Peyer's patch (tissue), 4 donors: ENCODE measurements at regions not wholly inside any gene's neighbourhood (a gene's known extent, or its start where the extent isn't known, plus 50 kb on each side); places are given as distances from the start of the nearest gene placed in this dataset.

Experiments used
- DNase-seq, 3 donors: peaks; one replicate each; pipeline ENCODE4 v3.0.0-alpha.2; 2017 to 2019
- H3K27ac ChIP-seq, 4 donors: fragments of 200-600 bp; sonication (generic); one replicate each; pipeline ENCODE4 v1.5.1; 2016 to 2019
- H3K27me3 ChIP-seq, 2 donors: fragments of 200-600 bp; sonication (generic); one replicate each; pipeline ENCODE4 v1.5.1; 2019
- H3K36me3 ChIP-seq, 3 donors: fragments of 200-600 bp; sonication (generic); one replicate each; pipeline ENCODE4 v1.5.1; 2016 to 2019
- H3K4me1 ChIP-seq, 4 donors: fragments of 200-600 bp; sonication (generic); one replicate each; pipeline ENCODE4 v1.5.1; 2016 to 2019
- H3K4me3 ChIP-seq, 4 donors: fragments of 200-600 bp; sonication (generic); 1 replicate in 3 of 4; 2 replicates in 1 of 4; pipeline ENCODE4 v1.5.1; 2016 to 2019; ENCODE audit warnings: mild to moderate bottlenecking in 1 of 4
- H3K9me3 ChIP-seq, 4 donors: fragments of 200-600 bp; sonication (generic); one replicate each; pipeline ENCODE4 v1.5.1; 2016 to 2019; ENCODE audit warnings: mild to moderate bottlenecking in 1 of 4
- POLR2A ChIP-seq, 2 donors: fragments of 450-650 bp; IDR thresholded peaks; one replicate each; pipeline ENCODE4 v1.5.1; 2017; ENCODE audit warnings: antibody characterized with exemption in 2 of 2, mild to moderate bottlenecking in 2 of 2, moderate library complexity in 2 of 2
- TF ChIP-seq, protein P1 (sequence below), 6 experiments: fragments of 450-650 bp in 4 of 6; fragments of 200-600 bp in 2 of 6; sonication (generic) in 1 of 6; IDR thresholded peaks; one replicate each; pipeline ENCODE4 v1.5.1; 2017 to 2019; ENCODE audit warnings: antibody characterized with exemption in 6 of 6, mild to moderate bottlenecking in 3 of 6, moderate library complexity in 1 of 6

- H3K4me1 ChIP-seq: no peaks in the 10 kb centered on the region
- no peak for TF ChIP-seq POLR2A (IDR thresholded peaks at IDR 0.05)
- TF ChIP-seq, protein P1, sequence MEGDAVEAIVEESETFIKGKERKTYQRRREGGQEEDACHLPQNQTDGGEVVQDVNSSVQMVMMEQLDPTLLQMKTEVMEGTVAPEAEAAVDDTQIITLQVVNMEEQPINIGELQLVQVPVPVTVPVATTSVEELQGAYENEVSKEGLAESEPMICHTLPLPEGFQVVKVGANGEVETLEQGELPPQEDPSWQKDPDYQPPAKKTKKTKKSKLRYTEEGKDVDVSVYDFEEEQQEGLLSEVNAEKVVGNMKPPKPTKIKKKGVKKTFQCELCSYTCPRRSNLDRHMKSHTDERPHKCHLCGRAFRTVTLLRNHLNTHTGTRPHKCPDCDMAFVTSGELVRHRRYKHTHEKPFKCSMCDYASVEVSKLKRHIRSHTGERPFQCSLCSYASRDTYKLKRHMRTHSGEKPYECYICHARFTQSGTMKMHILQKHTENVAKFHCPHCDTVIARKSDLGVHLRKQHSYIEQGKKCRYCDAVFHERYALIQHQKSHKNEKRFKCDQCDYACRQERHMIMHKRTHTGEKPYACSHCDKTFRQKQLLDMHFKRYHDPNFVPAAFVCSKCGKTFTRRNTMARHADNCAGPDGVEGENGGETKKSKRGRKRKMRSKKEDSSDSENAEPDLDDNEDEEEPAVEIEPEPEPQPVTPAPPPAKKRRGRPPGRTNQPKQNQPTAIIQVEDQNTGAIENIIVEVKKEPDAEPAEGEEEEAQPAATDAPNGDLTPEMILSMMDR (IDR thresholded peaks at IDR 0.05): no peak
- DNase-seq: no peak
- H3K4me3 ChIP-seq: no peak overlapping the region
- H3K27me3 ChIP-seq: no peaks in the 10 kb centered on the region
- no peaks in the 10 kb centered on the region for H3K9me3 ChIP-seq
- H3K36me3 ChIP-seq: no peaks in the 10 kb centered on the region
- no peak overlapping the region for H3K27ac ChIP-seq
Measured at GRCh38 chr9:73655831-73656230, 504.2 kb downstream of the ANXA1 start.

GRCh38 chr9:73665253-73665652 is 513.6 kb downstream of the ANXA1 start:
- TF ChIP-seq, protein P1 (IDR thresholded peaks at IDR 0.05): no peak
- no peak for TF ChIP-seq POLR2A (IDR thresholded peaks at IDR 0.05)
- no peaks in the 10 kb centered on the region for H3K27me3 ChIP-seq
- no peak overlapping the region for H3K27ac ChIP-seq
- no peaks in the 10 kb centered on the region for H3K4me1 ChIP-seq
- H3K36me3 ChIP-seq: no peaks in the 10 kb centered on the region
- H3K9me3 ChIP-seq: no peaks in the 10 kb centered on the region
- DNase-seq: no peak
- no peak overlapping the region for H3K4me3 ChIP-seq

DNA sequence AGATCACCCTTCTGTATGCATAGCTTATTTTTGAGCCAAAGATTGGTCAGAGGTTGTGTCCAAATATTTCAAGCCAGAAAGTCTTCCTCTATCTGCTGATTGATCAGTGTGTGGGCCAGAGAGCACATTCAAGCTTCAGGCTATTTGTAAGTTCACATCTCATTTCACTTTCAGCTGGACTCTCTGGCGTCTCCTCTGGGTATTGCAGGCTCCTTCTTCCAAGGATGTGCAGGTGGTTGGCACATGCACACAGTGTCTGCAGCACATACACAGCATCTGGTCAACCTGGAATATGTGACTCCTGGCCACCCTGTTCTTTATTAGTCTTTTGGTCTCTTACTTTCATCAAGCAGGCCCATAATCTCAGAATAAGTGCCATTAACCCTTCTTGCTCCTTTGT is 516.1 kb downstream of the ANXA1 start:
- no peak overlapping the region for H3K4me3 ChIP-seq
- H3K36me3 ChIP-seq: no peaks in the 10 kb centered on the region
- no peaks in the 10 kb centered on the region for H3K9me3 ChIP-seq
- TF ChIP-seq POLR2A (IDR thresholded peaks at IDR 0.05): no peak
- TF ChIP-seq, protein P1 (IDR thresholded peaks at IDR 0.05): no peak
- no peaks in the 10 kb centered on the region for H3K27me3 ChIP-seq
- no peaks in the 10 kb centered on the region for H3K4me1 ChIP-seq
- H3K27ac ChIP-seq: no peak overlapping the region
- DNase-seq: no peak

DNA sequence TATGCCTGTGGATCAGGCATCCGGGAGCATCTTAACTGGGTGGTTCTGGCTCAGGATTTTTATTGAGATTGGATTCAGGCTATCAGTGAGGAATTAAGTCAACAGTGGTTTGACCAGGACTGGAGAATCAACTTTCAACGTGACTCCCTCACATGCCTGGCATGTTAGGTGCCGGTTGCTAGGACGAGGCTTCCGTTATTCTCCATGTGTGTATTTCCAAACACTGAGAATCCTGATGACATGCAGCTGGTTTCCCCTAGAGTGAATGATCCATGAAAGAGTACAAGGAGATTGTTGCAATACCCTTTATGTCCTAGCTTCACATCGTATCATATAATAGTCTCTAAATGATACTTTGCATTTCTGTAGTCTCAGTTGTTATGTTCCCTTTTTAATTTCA is 529.2 kb downstream of the ANXA1 start:
- no peak overlapping the region for H3K4me3 ChIP-seq
- no peaks in the 10 kb centered on the region for H3K27me3 ChIP-seq
- TF ChIP-seq POLR2A (IDR thresholded peaks at IDR 0.05): no peak
- TF ChIP-seq, protein P1 (IDR thresholded peaks at IDR 0.05): no peak
- H3K9me3 ChIP-seq: no peaks in the 10 kb centered on the region
- H3K27ac ChIP-seq: no peak overlapping the region
- no peaks in the 10 kb centered on the region for H3K36me3 ChIP-seq
- H3K4me1 ChIP-seq: no peaks in the 10 kb centered on the region
- DNase-seq: no peak

- no peak for TF ChIP-seq POLR2A (IDR thresholded peaks at IDR 0.05)
- TF ChIP-seq, protein P1 (IDR thresholded peaks at IDR 0.05): no peak
Measured at GRCh38 chr9:73682789-73683188, 531.1 kb downstream of the ANXA1 start.

More at GRCh38 chr9:73682789-73683188, 531.1 kb downstream of the ANXA1 start:
- Histone ChIP-seq H3K4me3 (no peak overlapping the region), H3K27me3 (no peaks in the 10 kb centered on the region), H3K9me3 (no peaks in the 10 kb centered on the region), H3K27ac (no peak overlapping the region), H3K36me3 (no peaks in the 10 kb centered on the region), H3K4me1 (no peaks in the 10 kb centered on the region)
- no peak for DNase-seq
